ENCODE measurements at regions not wholly inside any gene's neighbourhood (a gene's known extent, or its start where the extent isn't known, plus 50 kb on each side); places are given as distances from the start of the nearest gene placed in this dataset.

- no peak for DNase-seq (ENCODE audit: low spot score)
Observed at GRCh38 chr7:33757050-33757449, 148.3 kb upstream of the BMPER start.

GRCh38 chr7:33757563-33758165 lies 147.7 kb upstream of the BMPER start:
- no peak for DNase-seq (ENCODE audit: low spot score)

DNA sequence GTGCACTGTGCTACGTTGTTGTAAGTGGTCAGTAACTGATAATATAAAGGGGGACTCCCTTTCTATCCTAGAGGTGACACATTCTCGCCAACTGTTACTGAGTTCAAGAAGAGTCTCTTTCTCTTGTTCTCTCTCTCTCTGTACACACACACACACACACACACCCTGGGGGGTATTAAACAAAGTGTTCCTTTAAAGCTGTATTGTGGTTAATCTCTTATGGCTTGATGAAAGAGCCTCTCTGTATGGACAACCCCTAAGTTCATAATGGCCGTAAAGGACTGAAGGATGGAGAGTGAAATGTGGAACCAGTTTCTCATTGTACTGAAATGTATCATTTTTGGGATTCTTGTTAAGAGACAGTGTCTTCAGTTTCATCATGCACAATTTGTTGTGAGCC lies 145.2 kb upstream of the BMPER start:
- no peak for DNase-seq (ENCODE audit: low spot score)

GRCh38 chr7:33760834-33761233 lies 144.5 kb upstream of the BMPER start:
- no peak for DNase-seq (ENCODE audit: low spot score)

- DNase-seq (ENCODE audit: low spot score) = no peak
Observed at GRCh38 chr7:33761449-33762080, 143.8 kb upstream of the BMPER start.

- DNase-seq (ENCODE audit: low spot score) = no peak
Observed at GRCh38 chr7:33762151-33762910, 143.0 kb upstream of the BMPER start.

- no peak for DNase-seq (ENCODE audit: low spot score)
Observed at GRCh38 chr7:33762911-33763306, 142.4 kb upstream of the BMPER start.

DNA sequence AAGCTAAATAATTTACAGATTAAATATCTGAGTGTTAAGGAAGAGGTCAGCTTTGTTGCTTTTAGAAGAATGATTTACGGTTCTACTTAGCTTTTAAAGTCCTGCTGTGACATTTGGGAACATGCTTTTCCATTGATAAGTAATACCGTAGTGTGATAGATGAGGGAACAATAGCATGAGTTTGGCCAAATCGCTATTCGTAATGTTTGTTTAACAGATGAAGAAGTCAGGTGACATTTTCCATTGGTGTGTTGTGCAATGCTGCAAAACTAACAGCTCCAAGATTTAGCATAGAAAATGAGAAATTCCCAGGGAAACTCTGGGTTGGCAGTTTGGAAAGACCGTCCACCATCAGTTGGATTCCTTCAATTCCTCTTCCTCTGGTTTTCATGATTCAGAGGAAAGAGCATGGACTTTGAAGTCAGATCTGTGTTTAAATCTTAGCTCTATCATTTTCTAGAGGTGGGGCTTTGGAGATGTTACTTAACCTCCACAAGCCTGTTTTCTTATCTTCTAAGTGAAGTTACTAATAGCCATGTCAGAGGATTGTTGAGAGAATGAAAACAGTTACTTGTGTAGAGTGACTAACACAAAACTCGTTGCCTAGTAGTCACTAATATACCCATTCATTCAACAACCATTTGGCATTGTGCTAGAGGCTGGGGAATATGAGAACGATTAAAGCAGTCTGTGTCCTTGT lies 140.4 kb upstream of the BMPER start:
- DNase-seq (ENCODE audit: low spot score) = no peak

- DNase-seq (ENCODE audit: low spot score) = no peak
Observed at GRCh38 chr7:33766405-33766804, 138.9 kb upstream of the BMPER start.

GRCh38 chr7:33769930-33770329 lies 135.4 kb upstream of the BMPER start:
- no peak for DNase-seq (ENCODE audit: low spot score)

DNA sequence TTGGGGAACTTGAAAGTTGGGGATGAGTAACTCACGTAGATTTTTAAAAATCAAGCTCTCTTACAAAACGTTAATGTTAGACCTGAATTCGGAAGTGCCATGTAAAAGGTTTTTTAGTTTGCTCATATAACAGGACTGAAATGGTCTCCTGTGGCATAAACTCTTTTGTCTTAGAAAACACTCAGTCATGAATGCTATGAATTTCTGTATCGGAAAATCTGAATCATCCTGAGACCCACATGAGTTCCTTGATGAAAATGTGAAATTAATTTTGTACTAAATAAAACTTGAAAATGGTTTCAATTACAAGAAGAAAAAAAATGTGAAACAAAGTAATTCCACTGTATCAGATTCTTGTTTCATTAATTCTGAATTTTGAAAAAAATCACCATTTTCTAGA lies 134.8 kb upstream of the BMPER start:
- no peak for DNase-seq (ENCODE audit: low spot score)

- DNase-seq (ENCODE audit: low spot score) = no peak
Observed at GRCh38 chr7:33771422-33771821, 133.9 kb upstream of the BMPER start.

DNA sequence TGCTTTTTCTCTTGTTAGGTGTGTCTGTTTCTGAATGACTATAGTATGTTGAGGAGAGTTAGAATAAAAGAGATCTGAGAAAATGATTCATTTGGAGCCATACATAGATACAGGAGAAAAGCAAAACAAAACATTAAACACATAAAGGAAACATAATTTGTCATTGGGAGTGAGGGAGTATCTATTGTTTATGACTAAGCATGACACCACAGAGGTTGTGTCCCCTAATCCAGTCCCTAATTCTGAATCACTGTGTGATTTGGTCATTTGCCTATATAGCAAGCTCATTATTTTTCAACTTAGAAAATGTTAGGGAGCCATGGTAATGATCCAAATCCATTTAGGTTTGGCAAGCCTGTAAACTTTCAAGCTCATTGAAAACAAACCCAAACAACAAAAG lies 132.3 kb upstream of the BMPER start:
- DNase-seq (ENCODE audit: low spot score) = no peak

- no peak for DNase-seq (ENCODE audit: low spot score)
Observed at GRCh38 chr7:33774762-33775523, 130.4 kb upstream of the BMPER start.

DNA sequence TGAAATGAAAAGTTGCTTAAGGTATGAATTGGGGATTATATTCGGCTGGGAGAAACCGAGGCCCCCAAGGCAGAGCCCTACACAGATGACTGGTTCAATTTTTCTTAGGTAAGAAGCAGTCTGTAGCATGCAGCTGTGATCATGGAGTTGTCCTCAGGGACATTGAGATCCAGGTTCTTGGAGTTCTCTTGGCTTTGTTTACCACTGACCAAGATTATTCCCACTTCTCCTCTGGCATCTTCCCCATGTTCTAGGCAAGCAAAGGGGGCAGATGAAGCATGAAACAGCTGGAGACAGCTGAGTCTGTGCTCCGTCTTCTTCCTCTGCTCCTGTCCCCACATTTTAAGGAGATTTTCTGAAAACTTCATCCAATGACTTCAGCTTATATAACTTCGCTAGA lies 129.5 kb upstream of the BMPER start:
- DNase-seq (ENCODE audit: low spot score) = no peak

- no peak for DNase-seq (ENCODE audit: low spot score)
Observed at GRCh38 chr7:33776788-33777187, 128.6 kb upstream of the BMPER start.

DNA sequence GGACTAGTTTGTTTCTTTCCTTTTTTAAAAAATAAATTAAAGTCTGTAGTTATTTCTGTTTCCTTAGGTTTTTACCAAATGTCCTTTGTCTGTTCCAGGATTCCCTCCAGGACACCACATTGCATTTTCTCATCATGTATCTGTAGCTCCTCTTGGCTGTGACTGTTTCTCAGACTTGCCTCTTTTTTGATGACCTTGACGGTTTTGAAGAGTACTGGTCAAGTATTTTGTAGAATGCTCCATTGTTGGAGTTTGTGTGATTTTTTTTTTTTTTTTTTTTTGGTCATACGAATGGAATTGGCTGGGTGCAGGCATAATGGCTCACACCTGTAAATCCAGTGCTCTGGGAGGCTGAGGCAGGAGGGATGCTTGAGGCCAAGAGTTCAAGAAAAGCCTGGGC lies 127.1 kb upstream of the BMPER start:
- no peak for DNase-seq (ENCODE audit: low spot score)

GRCh38 chr7:33779216-33779615 lies 126.1 kb upstream of the BMPER start:
- DNase-seq (ENCODE audit: low spot score) = no peak

GRCh38 chr7:33781167-33781566 lies 124.2 kb upstream of the BMPER start:
- no peak for DNase-seq (ENCODE audit: low spot score)

- DNase-seq (ENCODE audit: low spot score) = no peak
Observed at GRCh38 chr7:33781796-33782195, 123.5 kb upstream of the BMPER start.

- no peak for DNase-seq (ENCODE audit: low spot score)
Observed at GRCh38 chr7:33784000-33784399, 121.3 kb upstream of the BMPER start.

- DNase-seq (ENCODE audit: low spot score) = no peak
Observed at GRCh38 chr7:33788531-33788930, 116.8 kb upstream of the BMPER start.
